ENCODE measurements at regions not wholly inside any gene's neighbourhood (a gene's known extent, or its start where the extent isn't known, plus 50 kb on each side); places are given as distances from the start of the nearest gene placed in this dataset.

GRCh38 chr21:21605521-21605920, 607.3 kb downstream of the NCAM2 start:
- no peak for DNase-seq (ENCODE audit: low spot score)

- no peak for DNase-seq (ENCODE audit: low spot score)
Measured at GRCh38 chr21:21606041-21606440, 607.8 kb downstream of the NCAM2 start.

GRCh38 chr21:21612466-21612865, 614.3 kb downstream of the NCAM2 start:
- DNase-seq (ENCODE audit: low spot score) = no peak

GRCh38 chr21:21614966-21615365, 616.8 kb downstream of the NCAM2 start:
- DNase-seq (ENCODE audit: low spot score) = no peak

GRCh38 chr21:21622460-21623234, 624.4 kb downstream of the NCAM2 start:
- DNase-seq (ENCODE audit: low spot score) = no peak

- no peak for DNase-seq (ENCODE audit: low spot score)
Measured at GRCh38 chr21:21624674-21625073, 626.5 kb downstream of the NCAM2 start.

GRCh38 chr21:21631961-21632360, 633.8 kb downstream of the NCAM2 start:
- DNase-seq (ENCODE audit: low spot score) = no peak

- DNase-seq (ENCODE audit: low spot score) = no peak
Measured at GRCh38 chr21:21632926-21633325, 634.7 kb downstream of the NCAM2 start.

- no peak for DNase-seq (ENCODE audit: low spot score)
Measured at GRCh38 chr21:21661741-21662140, 663.5 kb downstream of the NCAM2 start.

- no peak for DNase-seq (ENCODE audit: low spot score)
Measured at GRCh38 chr21:21662776-21663175, 664.6 kb downstream of the NCAM2 start.

GRCh38 chr21:21664871-21665270, 666.7 kb downstream of the NCAM2 start:
- no peak for DNase-seq (ENCODE audit: low spot score)

GRCh38 chr21:21666689-21667088, 668.5 kb downstream of the NCAM2 start:
- DNase-seq (ENCODE audit: low spot score) = no peak

GRCh38 chr21:21668198-21668597, 670.0 kb downstream of the NCAM2 start:
- DNase-seq (ENCODE audit: low spot score) = no peak

GRCh38 chr21:21673959-21674358, 675.8 kb downstream of the NCAM2 start:
- no peak for DNase-seq (ENCODE audit: low spot score)

GRCh38 chr21:21675601-21676000, 677.4 kb downstream of the NCAM2 start:
- DNase-seq (ENCODE audit: low spot score) = no peak

- no peak for DNase-seq (ENCODE audit: low spot score)
Measured at GRCh38 chr21:21682172-21682571, 684.0 kb downstream of the NCAM2 start.

- peak; percentile 8 for DNase-seq (ENCODE audit: low spot score)
Measured at GRCh38 chr21:21688889-21689288, 690.7 kb downstream of the NCAM2 start.

GRCh38 chr21:21690068-21690665, 692.0 kb downstream of the NCAM2 start:
- no peak for DNase-seq (ENCODE audit: low spot score)

- DNase-seq (ENCODE audit: low spot score) = no peak
Measured at GRCh38 chr21:21712748-21713520, 714.7 kb downstream of the NCAM2 start.

GRCh38 chr21:21713651-21714180, 715.5 kb downstream of the NCAM2 start:
- DNase-seq (ENCODE audit: low spot score) = no peak

- no peak for DNase-seq (ENCODE audit: low spot score)
Measured at GRCh38 chr21:21714426-21714825, 716.2 kb downstream of the NCAM2 start.

- DNase-seq (ENCODE audit: low spot score) = no peak
Measured at GRCh38 chr21:21715266-21715969, 717.2 kb downstream of the NCAM2 start.
